Kidney (tissue), 13 donors: ENCODE measurements at regions not wholly inside any gene's neighbourhood (a gene's known extent, or its start where the extent isn't known, plus 50 kb on each side); places are given as distances from the start of the nearest gene placed in this dataset.

Experiments
- DNase-seq, 5 donors: peaks; one replicate each; pipeline ENCODE4 v3.0.0-alpha.2; 2013 to 2020
- FAIRE-seq: peaks from 2 replicates; lab custom pipeline; 2012; peaks lifted over from hg19 to GRCh38; lab: Jason Lieb, UNC
- H3K27ac ChIP-seq, 2 donors: one replicate each; pipeline ENCODE4 v1.7.0; 2013; ENCODE audit warnings: low read depth in 2 of 2, low read length in 2 of 2, inconsistent platforms in 1 of 2
- H3K27me3 ChIP-seq: one replicate; pipeline ENCODE4 v1.7.1; 2013; ENCODE audit warnings: low read length, inconsistent platforms; ENCODE audit not compliant: control insufficient read depth, insufficient read depth
- H3K36me3 ChIP-seq, 3 donors: one replicate each; pipeline versions ENCODE4 v1.7.0 to v1.7.1; 2013; ENCODE audit warnings: low read length in 3 of 3, control low read depth in 1 of 3, inconsistent platforms in 1 of 3; ENCODE audit not compliant: insufficient read depth in 3 of 3, control insufficient read depth in 2 of 3
- H3K4me1 ChIP-seq, 3 donors: one replicate each; pipeline versions ENCODE4 v1.7.0 to v1.7.1; 2013; ENCODE audit warnings: low read length in 3 of 3, inconsistent platforms in 1 of 3, low read depth in 1 of 3; ENCODE audit not compliant: control insufficient read depth in 2 of 3, insufficient read depth in 2 of 3
- H3K4me3 ChIP-seq, 3 donors: one replicate each; pipeline versions ENCODE4 v1.7.0 to v1.8.1; 2013; ENCODE audit warnings: low read length in 3 of 3, control low read depth in 1 of 3, inconsistent platforms in 1 of 3
- H3K9ac ChIP-seq, 3 donors: one replicate each; pipeline versions ENCODE4 v1.7.0 to v1.7.1; 2013; ENCODE audit warnings: low read length in 3 of 3, control low read depth in 1 of 3, inconsistent platforms in 1 of 3
- H3K9me3 ChIP-seq, 3 donors: one replicate each; pipeline versions ENCODE4 v1.7.0 to v1.7.1; 2013; ENCODE audit warnings: low read length in 3 of 3, control low read depth in 1 of 3, inconsistent platforms in 1 of 3; ENCODE audit not compliant: control insufficient read depth in 2 of 3, insufficient read depth in 1 of 3
- CTCF ChIP-seq: IDR thresholded peaks from 3 replicates; pipeline ENCODE4 v1.5.1; 2012; ENCODE audit warnings: mild to moderate bottlenecking, moderate library complexity, borderline replicate concordance; ENCODE audit not compliant: insufficient read depth; ENCODE audit errors: extremely low read depth
- intact Hi-C: fragments of 100-400 bp; cut with DNase I; formaldehyde crosslinking; loops from one replicate; pipeline ENCODE4 v1.11.1; 2022
- donor health status: control.
- donor health status: control.
- donor health status: control.
- donor health status: control.
- donor health status: control.
- donor health status: DM: yes; HTN: yes; CAD: no.
- donor health status: Normal renal cell carcinoma (clear cell type).

- Histone ChIP-seq H3K9me3 (no peaks in the 10 kb centered on the region), H3K4me1 (no peaks in the 10 kb centered on the region), H3K36me3 (no peaks in the 10 kb centered on the region), H3K4me3 (no peak overlapping the region), H3K27ac (no peak overlapping the region), H3K9ac (no peak overlapping the region), H3K27me3 (no peaks in the 10 kb centered on the region)
- DNase-seq, result no peak
- FAIRE-seq, result no peak
- TF ChIP-seq CTCF, result no peak
- intact Hi-C loops, result no loop called here
Measured at GRCh38 chr13:24613128-24613527, 67.1 kb upstream of the ATP12A start.

- H3K27me3 ChIP-seq, result no peaks in the 10 kb centered on the region
- no peak for TF ChIP-seq CTCF
- no peaks in the 10 kb centered on the region for H3K36me3 ChIP-seq
- H3K27ac ChIP-seq, result no peak overlapping the region
- no peak overlapping the region for H3K9ac ChIP-seq
- H3K4me3 ChIP-seq, result no peak overlapping the region
- H3K9me3 ChIP-seq, result no peaks in the 10 kb centered on the region
- no peaks in the 10 kb centered on the region for H3K4me1 ChIP-seq
- DNase-seq, result no peak
- no peak for FAIRE-seq
- intact Hi-C loops, result no loop called here
Measured at GRCh38 chr13:24613755-24614154, 66.5 kb upstream of the ATP12A start.

GRCh38 chr13:24614306-24615080 lies 65.7 kb upstream of the ATP12A start:
- FAIRE-seq (no peak), DNase-seq (no peak)
- Histone ChIP-seq H3K4me1 (no peaks in the 10 kb centered on the region), H3K9ac (no peak overlapping the region), H3K27me3 (no peaks in the 10 kb centered on the region), H3K9me3 (no peaks in the 10 kb centered on the region), H3K36me3 (no peaks in the 10 kb centered on the region), H3K27ac (no peak overlapping the region), H3K4me3 (no peak overlapping the region)
- TF ChIP-seq CTCF, result no peak
- intact Hi-C loops, result no loop called here

GRCh38 chr13:24615114-24615513 lies 65.1 kb upstream of the ATP12A start:
- Histone ChIP-seq H3K27ac (no peak overlapping the region), H3K9me3 (no peaks in the 10 kb centered on the region), H3K27me3 (no peaks in the 10 kb centered on the region), H3K4me3 (no peak overlapping the region), H3K9ac (no peak overlapping the region), H3K4me1 (no peaks in the 10 kb centered on the region), H3K36me3 (no peaks in the 10 kb centered on the region)
- DNase-seq (no peak), FAIRE-seq (no peak)
- intact Hi-C loops, result no loop called here
- TF ChIP-seq CTCF, result no peak
